Astrocyte (in vitro differentiated cells and primary cell): ENCODE measurements at regions not wholly inside any gene's neighbourhood (a gene's known extent, or its start where the extent isn't known, plus 50 kb on each side); places are given as distances from the start of the nearest gene placed in this dataset.

ENCODE experiments used
- CTCF ChIP-seq: IDR thresholded peaks from 2 replicates; pipeline ENCODE4 v1.5.1; 2011; ENCODE audit warnings: low read depth, mild to moderate bottlenecking, inconsistent platforms, low read length, moderate library complexity; ENCODE audit not compliant: insufficient read depth
- EZH2 ChIP-seq: IDR thresholded peaks from 2 replicates; pipeline ENCODE4 v1.6.1; 2012; ENCODE audit warnings: mild to moderate bottlenecking, low read length, inconsistent platforms; ENCODE audit not compliant: insufficient read depth

DNA sequence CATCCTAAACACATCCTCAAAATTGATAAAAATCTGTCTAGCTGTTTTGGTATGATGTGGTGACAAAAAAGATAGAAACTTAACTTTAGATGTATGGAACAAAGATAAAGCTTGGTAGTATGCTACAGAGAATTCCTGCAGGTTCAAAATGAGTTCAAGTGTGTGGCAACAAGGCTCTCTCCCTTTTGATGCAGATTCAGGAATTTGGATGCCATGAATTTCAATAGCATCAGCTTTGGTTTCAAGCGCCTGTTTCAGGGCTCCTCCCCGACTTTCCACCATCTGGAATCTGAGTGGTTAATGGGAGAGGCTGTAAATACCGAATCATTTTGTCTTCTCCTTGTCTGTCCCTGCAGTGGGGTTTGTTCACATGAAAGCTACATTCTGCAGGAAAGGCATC, 180.6 kb downstream of the MTX2 start:
- TF ChIP-seq CTCF, result no peak
- no peak for TF ChIP-seq EZH2
